ENCODE measurements at regions not wholly inside any gene's neighbourhood (a gene's known extent, or its start where the extent isn't known, plus 50 kb on each side); places are given as distances from the start of the nearest gene placed in this dataset.

GRCh38 chr1:106619827-106620134 lies 436.7 kb upstream of the PRMT6 start:
- H3K36me3 ChIP-seq = no peaks in the 10 kb centered on the region
- no peaks in the 10 kb centered on the region for H3K9me3 ChIP-seq
- no peak for TF ChIP-seq EP300 (IDR thresholded peaks at IDR 0.05)
- TF ChIP-seq POLR2A (IDR thresholded peaks at IDR 0.05) = no peak
- TF ChIP-seq CTCF (IDR thresholded peaks at IDR 0.05) = no peak
- WGBS, 3 donors = 62 to 76% (median 71%) methylated on average over 4 to 5 of the region's 5 CpGs
- intact Hi-C loops (cut with DNase I) = no loop called here
- H3K27ac ChIP-seq = no peak overlapping the region
- no peaks in the 10 kb centered on the region for H3K4me1 ChIP-seq (ENCODE audit: insufficient read depth)
- no peaks in the 10 kb centered on the region for H3K27me3 ChIP-seq
- no peak for DNase-seq
- no peak overlapping the region for H3K4me3 ChIP-seq

GRCh38 chr1:106620521-106620954 lies 435.9 kb upstream of the PRMT6 start:
- TF ChIP-seq CTCF (IDR thresholded peaks at IDR 0.05) (no peak), POLR2A (IDR thresholded peaks at IDR 0.05) (no peak), EP300 (IDR thresholded peaks at IDR 0.05) (no peak)
- no peaks in the 10 kb centered on the region for H3K27me3 ChIP-seq
- no peak for DNase-seq
- no peaks in the 10 kb centered on the region for H3K9me3 ChIP-seq
- intact Hi-C loops (cut with DNase I) = no loop called here
- no peaks in the 10 kb centered on the region for H3K4me1 ChIP-seq (ENCODE audit: insufficient read depth)
- H3K27ac ChIP-seq = no peak overlapping the region
- 79 to 81% (median 80%) methylated on average over 7 of the region's 7 CpGs for WGBS, 3 donors
- H3K4me3 ChIP-seq = no peak overlapping the region
- no peaks in the 10 kb centered on the region for H3K36me3 ChIP-seq

DNA sequence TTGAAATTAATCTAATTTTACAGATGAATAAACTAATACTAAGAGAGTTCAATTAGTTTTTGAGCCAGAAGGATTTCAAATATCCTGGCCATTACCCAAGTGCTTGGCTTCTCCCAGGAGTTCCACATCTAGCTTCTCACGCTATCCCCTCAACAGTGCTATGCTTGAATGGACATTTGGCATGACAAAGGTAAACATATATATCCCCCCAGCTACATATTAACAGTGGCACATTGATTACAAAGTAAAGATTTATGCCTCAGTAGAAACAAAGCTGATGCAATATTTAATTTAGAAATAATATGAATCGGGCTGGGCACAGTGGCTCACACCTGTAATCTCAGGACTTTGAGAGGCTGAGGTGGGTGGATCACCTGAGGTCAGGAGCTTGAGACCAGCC lies 434.6 kb upstream of the PRMT6 start:
- WGBS, 3 donors = 53 to 61% (median 55%) methylated on average over 2 of the region's 2 CpGs
- no peaks in the 10 kb centered on the region for H3K4me1 ChIP-seq (ENCODE audit: insufficient read depth)

GRCh38 chr1:106637566-106637965 lies 418.9 kb upstream of the PRMT6 start:
- no peaks in the 10 kb centered on the region for H3K9me3 ChIP-seq
- DNase-seq = no peak
- no peak overlapping the region for H3K4me3 ChIP-seq
- TF ChIP-seq CTCF (IDR thresholded peaks at IDR 0.05) (no peak), EP300 (IDR thresholded peaks at IDR 0.05) (no peak), POLR2A (IDR thresholded peaks at IDR 0.05) (no peak)
- no peaks in the 10 kb centered on the region for H3K27me3 ChIP-seq
- H3K27ac ChIP-seq = no peak overlapping the region
- WGBS, 3 donors = 39 to 45% (median 42%) methylated on average over 3 of the region's 3 CpGs
- intact Hi-C loops (cut with DNase I) = no loop called here
- no peaks in the 10 kb centered on the region for H3K4me1 ChIP-seq (ENCODE audit: insufficient read depth)
- H3K36me3 ChIP-seq = no peaks in the 10 kb centered on the region

More for the DNA sequence above, 434.6 kb upstream of the PRMT6 start:
- Histone ChIP-seq H3K36me3 (no peaks in the 10 kb centered on the region), H3K27ac (no peak overlapping the region), H3K9me3 (no peaks in the 10 kb centered on the region), H3K4me3 (no peak overlapping the region), H3K27me3 (no peaks in the 10 kb centered on the region)
- intact Hi-C loops (cut with DNase I) = no loop called here
- no peak for DNase-seq
- TF ChIP-seq POLR2A (IDR thresholded peaks at IDR 0.05) (no peak), EP300 (IDR thresholded peaks at IDR 0.05) (no peak), CTCF (IDR thresholded peaks at IDR 0.05) (no peak)

GRCh38 chr1:106646261-106646784 lies 410.2 kb upstream of the PRMT6 start:
- no peaks in the 10 kb centered on the region for H3K4me1 ChIP-seq (ENCODE audit: insufficient read depth)
- no peak overlapping the region for H3K27ac ChIP-seq
- H3K9me3 ChIP-seq = no peaks in the 10 kb centered on the region
- DNase-seq = no peak
- intact Hi-C loops (cut with DNase I) = no loop called here
- H3K4me3 ChIP-seq = no peak overlapping the region
- H3K27me3 ChIP-seq = no peaks in the 10 kb centered on the region
- no peaks in the 10 kb centered on the region for H3K36me3 ChIP-seq
- TF ChIP-seq CTCF (IDR thresholded peaks at IDR 0.05) = no peak
- no peak for TF ChIP-seq POLR2A (IDR thresholded peaks at IDR 0.05)
- TF ChIP-seq EP300 (IDR thresholded peaks at IDR 0.05) = no peak
